ENCODE measurements at regions not wholly inside any gene's neighbourhood (a gene's known extent, or its start where the extent isn't known, plus 50 kb on each side); places are given as distances from the start of the nearest gene placed in this dataset.

GRCh38 chr11:18878211-18878610 is 61.0 kb downstream of the MRGPRX1 start:
- no peak for DNase-seq (ENCODE audit: low read depth, low spot score)
- no peaks in the 10 kb centered on the region for H3K36me3 ChIP-seq (ENCODE audit: insufficient read depth, insufficient read length, low read length)
- H3K4me3 ChIP-seq (ENCODE audit: insufficient read length, low read depth) = no peak overlapping the region
- H3K4me1 ChIP-seq (ENCODE audit: insufficient read depth, insufficient read length) = no peaks in the 10 kb centered on the region
- no peak overlapping the region for H3K9ac ChIP-seq (ENCODE audit: insufficient read length, low read depth)
- TF ChIP-seq YY1 (IDR thresholded peaks at IDR 0.05; ENCODE audit: insufficient read depth, insufficient read length) (no peak), ZNF274 (IDR thresholded peaks at IDR 0.05; ENCODE audit: low read depth, low read length) (no peak), SUZ12 (IDR thresholded peaks at IDR 0.05; ENCODE audit: extremely low read depth, insufficient read depth, insufficient read length) (no peak)
- no peaks in the 10 kb centered on the region for H3K27me3 ChIP-seq (ENCODE audit: insufficient read depth, insufficient read length)
- no peaks in the 10 kb centered on the region for H3K9me3 ChIP-seq (ENCODE audit: insufficient read depth, low read length)

GRCh38 chr11:18865951-18866350 is 73.3 kb downstream of the MRGPRX1 start:
- Histone ChIP-seq H3K9me3 (ENCODE audit: insufficient read depth, low read length) (no peaks in the 10 kb centered on the region), H3K4me1 (ENCODE audit: insufficient read depth, insufficient read length) (peaks cover 2% of the 10 kb centered on the region), H3K9ac (ENCODE audit: insufficient read length, low read depth) (no peak overlapping the region), H3K27me3 (ENCODE audit: insufficient read depth, insufficient read length) (peaks cover 3% of the 10 kb centered on the region), H3K36me3 (ENCODE audit: insufficient read depth, insufficient read length, low read length) (no peaks in the 10 kb centered on the region), H3K4me3 (ENCODE audit: insufficient read length, low read depth) (no peak overlapping the region)
- peak; percentile 71 for DNase-seq (ENCODE audit: low read depth, low spot score)
- TF ChIP-seq ZNF274 (IDR thresholded peaks at IDR 0.05; ENCODE audit: low read depth, low read length) = no peak
- no peak for TF ChIP-seq SUZ12 (IDR thresholded peaks at IDR 0.05; ENCODE audit: extremely low read depth, insufficient read depth, insufficient read length)
- TF ChIP-seq YY1 (IDR thresholded peaks at IDR 0.05; ENCODE audit: insufficient read depth, insufficient read length) = no peak

GRCh38 chr11:18865261-18865660 is 73.7 kb upstream of the PTPN5 start:
- Histone ChIP-seq H3K27me3 (ENCODE audit: insufficient read depth, insufficient read length) (peaks cover 3% of the 10 kb centered on the region), H3K9me3 (ENCODE audit: insufficient read depth, low read length) (no peaks in the 10 kb centered on the region), H3K4me1 (ENCODE audit: insufficient read depth, insufficient read length) (peaks cover 2% of the 10 kb centered on the region), H3K9ac (ENCODE audit: insufficient read length, low read depth) (no peak overlapping the region), H3K4me3 (ENCODE audit: insufficient read length, low read depth) (no peak overlapping the region), H3K36me3 (ENCODE audit: insufficient read depth, insufficient read length, low read length) (no peaks in the 10 kb centered on the region)
- no peak for TF ChIP-seq SUZ12 (IDR thresholded peaks at IDR 0.05; ENCODE audit: extremely low read depth, insufficient read depth, insufficient read length)
- no peak for TF ChIP-seq ZNF274 (IDR thresholded peaks at IDR 0.05; ENCODE audit: low read depth, low read length)
- no peak for TF ChIP-seq YY1 (IDR thresholded peaks at IDR 0.05; ENCODE audit: insufficient read depth, insufficient read length)
- no peak for DNase-seq (ENCODE audit: low read depth, low spot score)

GRCh38 chr11:18853086-18853720 is 61.6 kb upstream of the PTPN5 start:
- no peaks in the 10 kb centered on the region for H3K27me3 ChIP-seq (ENCODE audit: insufficient read depth, insufficient read length)
- no peaks in the 10 kb centered on the region for H3K4me1 ChIP-seq (ENCODE audit: insufficient read depth, insufficient read length)
- H3K36me3 ChIP-seq (ENCODE audit: insufficient read depth, insufficient read length, low read length) = no peaks in the 10 kb centered on the region
- no peak overlapping the region for H3K9ac ChIP-seq (ENCODE audit: insufficient read length, low read depth)
- DNase-seq (ENCODE audit: low read depth, low spot score) = peak; percentile 6
- H3K9me3 ChIP-seq (ENCODE audit: insufficient read depth, low read length) = no peaks in the 10 kb centered on the region
- no peak overlapping the region for H3K4me3 ChIP-seq (ENCODE audit: insufficient read length, low read depth)
- TF ChIP-seq SUZ12 (IDR thresholded peaks at IDR 0.05; ENCODE audit: extremely low read depth, insufficient read depth, insufficient read length) = no peak
- TF ChIP-seq YY1 (IDR thresholded peaks at IDR 0.05; ENCODE audit: insufficient read depth, insufficient read length) = no peak
- no peak for TF ChIP-seq ZNF274 (IDR thresholded peaks at IDR 0.05; ENCODE audit: low read depth, low read length)

DNA sequence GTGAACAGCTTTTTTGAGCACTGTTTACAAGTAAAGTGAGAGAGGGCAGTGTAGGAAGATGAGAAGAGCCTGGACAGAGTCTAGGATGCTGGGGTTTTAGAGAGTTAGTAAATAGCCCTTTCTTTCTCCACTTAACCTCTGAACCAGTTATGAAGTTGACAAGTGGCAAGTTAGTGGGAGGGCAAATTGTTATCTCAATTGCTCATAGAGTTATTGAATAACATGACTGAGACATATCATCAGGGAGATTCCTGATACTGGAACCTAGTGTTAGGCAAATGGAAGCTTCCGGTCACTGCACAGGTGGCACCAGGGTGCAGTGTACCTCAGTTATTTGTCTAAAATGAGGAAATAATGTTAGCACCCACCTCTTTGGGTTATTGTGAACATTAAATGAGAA is 57.8 kb upstream of the PTPN5 start:
- Histone ChIP-seq H3K36me3 (ENCODE audit: insufficient read depth, insufficient read length, low read length) (no peaks in the 10 kb centered on the region), H3K9me3 (ENCODE audit: insufficient read depth, low read length) (no peaks in the 10 kb centered on the region), H3K27me3 (ENCODE audit: insufficient read depth, insufficient read length) (no peaks in the 10 kb centered on the region), H3K9ac (ENCODE audit: insufficient read length, low read depth) (no peak overlapping the region), H3K4me3 (ENCODE audit: insufficient read length, low read depth) (no peak overlapping the region), H3K4me1 (ENCODE audit: insufficient read depth, insufficient read length) (no peaks in the 10 kb centered on the region)
- DNase-seq (ENCODE audit: low read depth, low spot score) = no peak
- TF ChIP-seq YY1 (IDR thresholded peaks at IDR 0.05; ENCODE audit: insufficient read depth, insufficient read length) (no peak), ZNF274 (IDR thresholded peaks at IDR 0.05; ENCODE audit: low read depth, low read length) (no peak), SUZ12 (IDR thresholded peaks at IDR 0.05; ENCODE audit: extremely low read depth, insufficient read depth, insufficient read length) (no peak)

GRCh38 chr11:18844753-18845367 is 53.3 kb upstream of the PTPN5 start:
- H3K27me3 ChIP-seq (ENCODE audit: insufficient read depth, insufficient read length) = no peaks in the 10 kb centered on the region
- H3K9ac ChIP-seq (ENCODE audit: insufficient read length, low read depth) = no peak overlapping the region
- no peaks in the 10 kb centered on the region for H3K36me3 ChIP-seq (ENCODE audit: insufficient read depth, insufficient read length, low read length)
- no peak overlapping the region for H3K4me3 ChIP-seq (ENCODE audit: insufficient read length, low read depth)
- TF ChIP-seq YY1 (IDR thresholded peaks at IDR 0.05; ENCODE audit: insufficient read depth, insufficient read length) (no peak), SUZ12 (IDR thresholded peaks at IDR 0.05; ENCODE audit: extremely low read depth, insufficient read depth, insufficient read length) (no peak), ZNF274 (IDR thresholded peaks at IDR 0.05; ENCODE audit: low read depth, low read length) (no peak)
- peak; percentile 18 for DNase-seq (ENCODE audit: low read depth, low spot score)
- no peaks in the 10 kb centered on the region for H3K4me1 ChIP-seq (ENCODE audit: insufficient read depth, insufficient read length)
- no peaks in the 10 kb centered on the region; the same call in 1 of the 2 replicates for H3K9me3 ChIP-seq (ENCODE audit: insufficient read depth, low read length)

Data from NT2/D1 (cell line).